DOHH2 (cell line): ENCODE measurements at regions not wholly inside any gene's neighbourhood (a gene's known extent, or its start where the extent isn't known, plus 50 kb on each side); places are given as distances from the start of the nearest gene placed in this dataset.
"Not testable (repeated sequence)": the region's sequence is repeated elsewhere in the genome, so short reads cannot be mapped to it uniquely, and the experiment has no call there.

Experiments used
- EZH2phosphoT487 ChIP-seq: fragments of 200-600 bp; sonication (generic); IDR thresholded peaks from 2 replicates; pipeline ENCODE4 v1.6.1; 2017; ENCODE audit warnings: borderline replicate concordance, mild to moderate bottlenecking, antibody characterized with exemption, low read length, moderate library complexity, mixed read lengths
- TF ChIP-seq, protein P1 (sequence below): fragments of 200-600 bp; sonication (generic); IDR thresholded peaks from one replicate; pipeline ENCODE4 v1.5.1; 2014; ENCODE audit warnings: antibody characterized with exemption, mild to moderate bottlenecking, low read depth, low read length; ENCODE audit not compliant: poor library complexity, severe bottlenecking

DNA sequence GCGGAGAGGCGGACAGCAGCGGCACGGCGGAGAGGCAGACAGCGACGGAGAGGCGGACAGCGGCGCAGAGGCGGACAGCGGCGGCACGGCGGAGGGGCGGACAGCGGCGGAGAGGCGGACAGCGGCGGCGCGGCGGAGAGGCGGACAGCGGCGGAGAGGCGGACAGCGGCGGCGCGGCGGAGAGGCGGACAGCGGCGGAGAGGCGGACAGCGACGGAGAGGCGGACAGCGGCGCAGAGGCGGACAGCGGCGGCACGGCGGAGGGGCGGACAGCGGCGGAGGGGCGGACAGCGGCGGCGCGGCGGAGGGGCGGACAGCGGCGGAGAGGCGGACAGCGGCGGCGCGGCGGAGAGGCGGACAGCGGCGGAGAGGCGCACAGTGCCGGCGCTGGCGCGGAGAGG lies 393.6 kb downstream of the GOLGA6L6 start:
- TF ChIP-seq, protein P1, sequence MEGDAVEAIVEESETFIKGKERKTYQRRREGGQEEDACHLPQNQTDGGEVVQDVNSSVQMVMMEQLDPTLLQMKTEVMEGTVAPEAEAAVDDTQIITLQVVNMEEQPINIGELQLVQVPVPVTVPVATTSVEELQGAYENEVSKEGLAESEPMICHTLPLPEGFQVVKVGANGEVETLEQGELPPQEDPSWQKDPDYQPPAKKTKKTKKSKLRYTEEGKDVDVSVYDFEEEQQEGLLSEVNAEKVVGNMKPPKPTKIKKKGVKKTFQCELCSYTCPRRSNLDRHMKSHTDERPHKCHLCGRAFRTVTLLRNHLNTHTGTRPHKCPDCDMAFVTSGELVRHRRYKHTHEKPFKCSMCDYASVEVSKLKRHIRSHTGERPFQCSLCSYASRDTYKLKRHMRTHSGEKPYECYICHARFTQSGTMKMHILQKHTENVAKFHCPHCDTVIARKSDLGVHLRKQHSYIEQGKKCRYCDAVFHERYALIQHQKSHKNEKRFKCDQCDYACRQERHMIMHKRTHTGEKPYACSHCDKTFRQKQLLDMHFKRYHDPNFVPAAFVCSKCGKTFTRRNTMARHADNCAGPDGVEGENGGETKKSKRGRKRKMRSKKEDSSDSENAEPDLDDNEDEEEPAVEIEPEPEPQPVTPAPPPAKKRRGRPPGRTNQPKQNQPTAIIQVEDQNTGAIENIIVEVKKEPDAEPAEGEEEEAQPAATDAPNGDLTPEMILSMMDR = not testable (repeated sequence)
- not testable (repeated sequence) for TF ChIP-seq EZH2phosphoT487
